GM12891 (cell line): ENCODE measurements at regions not wholly inside any gene's neighbourhood (a gene's known extent, or its start where the extent isn't known, plus 50 kb on each side); places are given as distances from the start of the nearest gene placed in this dataset.

Experiments
- POLR2A ChIP-seq: IDR thresholded peaks from 2 replicates; pipeline ENCODE4 v1.6.1; 2011; ENCODE audit warnings: low read depth, low read length, control low read depth
- POLR2AphosphoS5 ChIP-seq: IDR thresholded peaks from 2 replicates; pipeline ENCODE4 v1.6.1; 2011; ENCODE audit warnings: low read depth, low read length, control low read depth
- SPI1 ChIP-seq: IDR thresholded peaks from 2 replicates; pipeline ENCODE4 v1.6.1; 2011; ENCODE audit warnings: low read depth, low read length, control low read depth

DNA sequence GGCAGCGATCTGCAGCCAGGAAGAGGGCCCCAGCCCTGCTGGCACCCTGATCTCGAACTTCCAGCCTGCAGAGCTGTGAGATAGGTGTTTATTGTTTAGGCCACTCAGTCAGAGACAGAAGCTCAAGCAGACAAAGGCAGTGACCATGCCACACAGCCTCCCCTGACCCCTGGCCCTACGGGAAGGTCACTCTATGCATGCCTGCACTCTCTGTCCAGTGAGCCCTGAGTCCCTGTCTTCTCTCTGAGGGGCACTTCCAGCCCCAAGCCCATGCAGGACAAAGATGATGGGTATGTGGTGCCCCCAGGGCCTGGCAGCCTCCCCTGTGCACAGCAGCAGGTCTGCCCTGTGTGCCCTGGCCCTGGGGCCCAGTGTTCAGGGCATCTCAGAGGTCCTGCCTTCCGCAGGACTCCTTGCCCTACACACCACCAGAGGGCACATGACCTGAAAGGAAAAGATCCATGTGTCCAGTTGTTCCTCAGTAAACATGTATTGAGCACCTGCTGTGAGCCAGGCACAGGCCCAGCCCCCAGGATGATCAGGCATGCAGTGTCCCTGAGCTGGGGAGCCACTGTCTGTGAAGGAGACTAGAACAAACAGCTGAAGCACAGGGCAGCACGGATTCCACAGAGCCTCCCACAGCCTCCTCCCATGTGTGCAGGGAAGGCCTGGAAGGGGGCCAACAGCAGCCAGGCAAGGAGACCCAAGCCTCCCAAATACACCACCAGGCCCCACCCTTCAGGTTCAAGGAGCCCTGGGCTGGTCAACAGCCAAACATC lies 109.3 kb downstream of the ATPSCKMT start:
- TF ChIP-seq SPI1 = no peak
- no peak for TF ChIP-seq POLR2AphosphoS5
- TF ChIP-seq POLR2A = no peak
